GM21723 (cell line): ENCODE measurements at regions not wholly inside any gene's neighbourhood (a gene's known extent, or its start where the extent isn't known, plus 50 kb on each side); places are given as distances from the start of the nearest gene placed in this dataset.
"Not testable (repeated sequence)": the region's sequence is repeated elsewhere in the genome, so short reads cannot be mapped to it uniquely, and the experiment has no call there.

Experiments used
- ATAC-seq: cut with Tn5 transposase; IDR thresholded peaks from one replicate; pipeline ENCODE4 v1.9.1; 2021; ENCODE audit warnings: mild to moderate bottlenecking, moderate library complexity; ENCODE audit not compliant: unreplicated experiment

DNA sequence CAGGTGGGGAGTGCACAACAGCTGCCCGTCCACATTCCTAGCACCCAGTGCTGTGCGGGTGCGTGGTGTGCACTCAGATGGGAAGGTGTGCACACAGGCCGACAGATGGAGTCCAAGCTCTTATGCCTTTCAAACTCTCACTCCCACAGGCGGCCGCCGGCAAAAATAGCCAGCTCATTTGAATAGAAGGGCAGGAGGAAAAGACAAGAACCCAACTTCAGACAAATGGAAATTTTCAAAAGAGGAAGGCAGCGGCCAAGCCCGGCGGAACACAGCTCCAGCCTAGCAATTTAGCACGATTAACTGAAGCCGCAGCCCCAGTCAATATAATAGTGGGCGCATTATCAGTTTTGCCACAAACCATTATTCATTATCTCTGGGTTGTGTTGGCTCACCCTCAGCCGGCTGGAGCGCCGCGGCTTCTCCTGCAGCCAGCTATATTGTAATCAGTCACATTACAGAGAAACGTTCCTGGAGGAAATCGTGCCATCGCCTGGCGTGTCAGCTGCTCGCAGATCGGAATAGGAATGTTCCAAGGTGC lies 103.9 kb upstream of the SEC14L1 start:
- no peak for ATAC-seq

DNA sequence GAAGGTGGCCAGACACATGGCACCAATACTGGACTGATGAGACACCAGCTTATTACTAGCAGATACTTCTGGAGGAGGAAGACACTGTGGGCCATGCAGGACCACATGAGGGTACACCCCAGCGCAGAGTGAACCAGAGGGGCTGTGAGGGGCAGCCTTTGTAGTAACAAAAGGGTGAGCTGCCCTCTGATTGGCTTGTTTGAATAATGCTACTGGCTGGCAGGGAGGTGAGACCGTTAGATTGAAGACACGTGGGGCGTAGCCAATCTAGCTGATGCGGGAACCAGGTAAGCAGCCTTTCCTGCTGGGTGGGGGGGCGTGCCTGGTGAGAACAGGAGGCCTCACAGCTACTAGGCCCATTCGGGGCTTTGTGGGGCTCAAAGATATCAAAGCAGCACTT lies 102.8 kb upstream of the SEC14L1 start:
- no peak for ATAC-seq

DNA sequence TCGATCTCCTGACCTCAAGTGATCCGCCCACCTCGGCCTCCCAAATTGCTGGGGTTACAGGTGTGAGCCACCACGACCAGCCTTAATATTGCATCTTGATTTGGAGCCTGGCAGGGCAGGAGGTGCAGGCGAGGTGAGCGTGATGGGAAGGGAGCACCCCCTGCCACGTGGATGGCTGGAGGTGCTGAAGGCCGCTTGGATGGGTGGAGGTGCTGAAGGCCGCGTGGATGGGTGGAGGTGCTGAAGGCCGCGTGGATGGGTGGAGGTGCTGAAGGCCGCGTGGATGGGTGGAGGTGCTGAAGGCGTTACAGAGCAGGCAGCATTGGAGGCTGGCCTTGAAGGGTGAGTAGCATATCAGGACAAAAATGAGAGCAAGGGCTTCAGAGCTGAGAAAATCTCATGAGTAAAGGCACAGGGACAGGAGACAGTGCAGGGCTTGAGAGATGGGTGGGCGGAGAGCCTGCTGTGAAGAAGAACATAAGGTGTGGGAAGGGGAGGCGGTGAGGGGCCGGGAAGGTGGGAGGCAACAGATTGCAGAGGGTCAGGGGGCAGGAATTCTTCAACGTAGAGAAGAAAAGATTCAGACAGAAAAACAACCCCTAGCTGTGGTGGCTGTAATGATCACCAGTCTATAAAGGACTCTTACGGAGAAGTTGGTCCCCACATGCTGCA lies 101.7 kb upstream of the SEC14L1 start:
- ATAC-seq: no peak

GRCh38 chr17:77042476-77043231 lies 98.1 kb upstream of the SEC14L1 start:
- ATAC-seq: no peak

- no peak for ATAC-seq
These were observed 95.2 kb upstream of the SEC14L1 start for GRCh38 chr17:77045441-77046041.

DNA sequence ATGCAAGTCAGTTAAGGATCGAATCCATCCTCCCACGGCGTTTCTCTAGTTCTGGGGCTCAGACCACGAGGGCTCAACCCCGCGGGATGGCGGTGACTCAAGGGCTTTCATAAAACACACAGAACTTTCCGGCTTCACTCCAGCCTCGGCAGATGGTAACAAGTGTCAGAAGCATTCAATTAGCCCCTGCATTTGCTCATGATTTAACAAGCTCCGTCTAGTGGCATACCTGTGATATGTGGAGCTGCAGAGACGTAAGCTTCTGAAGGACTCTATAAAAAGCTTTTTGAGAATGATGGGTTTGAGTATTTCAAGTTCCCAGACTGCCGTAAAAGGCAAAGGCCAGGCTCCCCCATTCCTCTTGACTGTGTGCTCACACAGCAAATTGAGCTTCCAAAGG lies 91.3 kb upstream of the SEC14L1 start:
- no peak for ATAC-seq

- ATAC-seq: not testable (repeated sequence)
These were observed 89.9 kb upstream of the SEC14L1 start for GRCh38 chr17:77050901-77051300.

DNA sequence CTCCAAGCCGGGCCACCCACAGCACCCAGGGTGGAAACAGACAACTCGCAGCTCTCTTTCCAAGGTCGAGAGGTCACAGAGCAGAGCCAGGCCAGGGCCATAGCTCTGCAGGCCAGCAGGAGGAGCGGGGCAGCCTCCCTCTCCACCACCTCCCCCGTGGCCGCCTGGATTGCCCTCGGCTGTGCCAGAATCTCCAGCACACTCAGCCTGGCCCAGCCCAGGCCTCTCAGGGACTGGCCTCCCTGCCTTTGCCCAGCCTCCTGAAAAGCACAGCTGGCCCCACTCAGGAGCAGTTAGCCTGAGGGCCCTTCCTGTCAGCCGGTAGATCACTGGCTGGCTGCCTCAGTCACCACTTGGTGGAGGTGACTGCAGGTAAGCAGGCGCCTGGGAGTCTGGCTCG lies 85.8 kb upstream of the SEC14L1 start:
- no peak for ATAC-seq

GRCh38 chr17:77055453-77055852 lies 85.3 kb upstream of the SEC14L1 start:
- no peak for ATAC-seq

GRCh38 chr17:77058016-77058415 lies 82.8 kb upstream of the SEC14L1 start:
- ATAC-seq: no peak

DNA sequence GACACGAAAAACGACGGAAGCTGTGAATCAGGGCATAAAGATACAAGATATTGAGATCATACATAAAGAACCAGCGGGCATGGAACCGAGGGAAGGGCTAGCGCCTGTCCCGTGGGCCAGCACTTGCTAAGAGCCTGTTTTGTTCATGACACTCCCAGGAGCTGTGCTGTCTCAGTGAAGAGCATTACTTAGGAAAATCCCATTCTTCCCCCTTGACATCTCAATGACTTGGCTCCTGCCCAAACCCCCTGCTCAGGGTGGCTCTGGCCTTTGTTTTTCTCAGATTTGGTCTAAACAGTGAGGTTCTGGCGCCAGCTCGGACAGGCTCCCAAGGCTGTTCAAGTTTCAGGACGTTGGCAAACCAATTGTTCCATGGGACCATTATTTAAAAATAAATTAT lies 79.1 kb upstream of the SEC14L1 start:
- ATAC-seq: no peak

GRCh38 chr17:77064598-77064997 lies 76.2 kb upstream of the SEC14L1 start:
- ATAC-seq: no peak

DNA sequence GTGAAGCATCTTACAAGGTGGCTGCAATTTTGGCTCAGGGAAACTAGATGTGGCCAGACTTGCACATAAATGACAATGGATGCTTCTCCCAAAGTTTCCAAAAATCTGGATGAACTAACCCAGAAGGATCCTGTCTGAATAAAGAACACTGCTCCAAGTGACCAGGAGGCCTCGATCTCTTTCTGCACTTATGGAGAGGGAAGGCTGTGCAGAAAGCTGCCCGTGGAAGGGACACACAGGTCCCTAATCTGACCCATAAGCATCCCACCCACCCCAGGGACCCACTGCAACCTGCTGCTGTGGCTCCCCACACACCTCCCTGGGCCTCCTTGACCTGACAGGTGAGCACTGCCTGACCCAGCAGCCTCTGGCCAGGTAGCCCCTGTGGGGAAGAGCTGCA lies 74.6 kb upstream of the SEC14L1 start:
- ATAC-seq: no peak

- not testable (repeated sequence) for ATAC-seq
These were observed 73.9 kb upstream of the SEC14L1 start for GRCh38 chr17:77066726-77067409.

DNA sequence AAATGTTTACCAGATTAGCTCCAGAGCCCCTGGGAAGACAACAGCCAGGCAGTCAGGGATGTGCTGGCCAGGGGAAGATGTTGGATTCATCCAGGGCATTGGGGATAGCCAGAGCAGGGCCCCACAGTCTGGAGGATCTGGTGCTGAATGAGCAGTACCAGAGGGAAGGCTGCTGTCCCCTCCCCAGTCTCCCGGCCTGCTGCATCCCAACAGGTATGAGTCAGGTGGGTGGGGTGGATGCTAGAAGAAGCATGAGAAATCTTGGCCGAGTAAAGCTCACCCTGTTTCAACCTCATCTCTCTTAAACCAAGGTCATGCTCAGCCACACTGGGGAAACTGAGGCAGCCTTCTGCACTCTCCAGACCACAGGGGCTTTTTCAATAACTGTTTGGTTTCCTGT lies 71.9 kb upstream of the SEC14L1 start:
- no peak for ATAC-seq

DNA sequence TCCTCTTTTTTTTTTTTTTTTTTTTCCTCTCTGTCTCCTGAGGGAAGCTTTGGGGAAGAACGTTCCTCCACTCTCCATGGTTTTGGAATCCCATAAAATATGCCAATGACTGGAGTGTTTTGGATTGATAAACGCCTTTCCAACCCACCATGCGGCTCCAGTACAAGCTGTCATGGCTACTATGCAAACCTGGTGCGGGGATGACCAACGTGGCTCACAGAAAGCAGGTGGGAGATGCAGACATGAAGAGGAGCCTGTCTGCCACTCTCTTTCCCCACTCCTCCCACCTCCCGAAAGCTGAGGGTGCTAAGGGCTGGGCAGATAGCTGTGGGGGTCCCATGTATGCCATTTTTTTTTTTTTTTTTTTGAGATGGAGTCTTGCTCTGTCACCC lies 69.9 kb upstream of the SEC14L1 start:
- ATAC-seq: no peak

GRCh38 chr17:77071925-77072490 lies 68.8 kb upstream of the SEC14L1 start:
- no peak for ATAC-seq

- no peak for ATAC-seq
These were observed 68.1 kb upstream of the SEC14L1 start for GRCh38 chr17:77072670-77073069.

DNA sequence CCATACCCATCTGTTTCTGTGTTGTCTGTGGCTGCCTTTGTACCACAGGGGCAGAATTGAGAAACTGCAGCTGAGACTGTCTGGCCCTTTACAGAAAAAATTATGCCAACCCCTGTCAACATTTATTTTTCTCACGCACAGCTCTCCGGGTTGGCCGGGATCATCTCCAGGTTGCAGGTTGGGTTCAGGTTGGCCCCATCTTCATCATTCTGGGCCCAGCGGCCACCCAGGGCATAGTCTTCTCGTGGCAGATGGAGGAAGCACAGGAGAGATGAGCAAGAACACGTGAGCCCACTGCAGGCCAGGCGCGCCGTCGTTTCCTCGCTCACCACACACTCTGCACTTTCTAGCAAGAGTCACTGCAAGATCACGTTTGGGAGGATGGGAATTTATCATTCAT lies 66.1 kb upstream of the SEC14L1 start:
- no peak for ATAC-seq

DNA sequence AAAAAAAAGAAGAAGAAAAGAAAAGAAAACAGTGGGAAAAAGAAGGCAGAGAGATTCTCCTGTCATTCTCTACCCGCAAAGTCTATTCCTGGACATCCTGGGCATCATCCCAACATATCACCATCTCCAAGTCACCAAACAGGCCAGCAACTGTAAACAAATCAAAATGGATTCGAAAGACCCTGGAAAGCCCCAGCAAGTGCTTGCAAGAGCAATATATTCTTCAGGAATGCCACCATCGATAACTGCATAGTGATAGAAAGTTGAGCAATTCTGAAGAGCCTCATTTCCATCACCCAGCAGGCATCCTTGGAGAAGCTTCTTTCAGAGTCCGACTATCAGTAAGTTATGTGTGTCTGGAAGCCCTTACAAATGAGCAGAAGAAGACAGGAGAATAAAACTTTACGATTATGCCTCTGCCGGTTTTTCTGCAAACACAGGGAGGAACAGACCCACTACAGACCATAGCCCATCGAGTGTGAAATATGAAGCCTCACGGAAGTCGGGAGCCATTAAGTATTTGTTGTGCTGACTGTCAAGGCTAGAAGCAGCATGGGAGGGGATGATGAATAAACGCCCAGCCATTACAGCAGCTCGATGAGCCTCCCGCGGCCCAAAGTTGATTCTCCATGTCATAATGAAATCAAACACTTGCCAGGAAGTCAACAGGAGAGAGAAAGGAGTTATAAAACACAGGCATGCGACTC lies 64.5 kb upstream of the SEC14L1 start:
- ATAC-seq: no peak
